ENCODE measurements at regions not wholly inside any gene's neighbourhood (a gene's known extent, or its start where the extent isn't known, plus 50 kb on each side); places are given as distances from the start of the nearest gene placed in this dataset.
"Not testable (repeated sequence)": the region's sequence is repeated elsewhere in the genome, so short reads cannot be mapped to it uniquely, and the experiment has no call there.

- H3K4me1 ChIP-seq (ENCODE audit: control insufficient read depth, insufficient read depth, low read length, poor library complexity, severe bottlenecking); H3K4me3 ChIP-seq (ENCODE audit: extremely low read depth, insufficient read depth, low read length, poor library complexity, severe bottlenecking); H3K27ac ChIP-seq (ENCODE audit: low read depth, low read length, severe bottlenecking); H3K9me3 ChIP-seq (ENCODE audit: control insufficient read depth, low read length); H3K36me3 ChIP-seq (ENCODE audit: control insufficient read depth, insufficient read depth, low read length): not testable (repeated sequence)
- whole genome bisulfite sequencing, 2 experiments (ENCODE audit: insufficient coverage in 2 of 2), result no CpG with 5 or more reads among the region's 3 CpGs
Observed at GRCh38 chr17:30609682-30610081, 132.5 kb downstream of the GOSR1 start.

- Histone ChIP-seq H3K4me1 (ENCODE audit: control insufficient read depth, insufficient read depth, low read length, poor library complexity, severe bottlenecking) (peaks cover 5% of the 10 kb centered on the region), H3K36me3 (ENCODE audit: control insufficient read depth, insufficient read depth, low read length) (no peaks in the 10 kb centered on the region), H3K4me3 (ENCODE audit: extremely low read depth, insufficient read depth, low read length, poor library complexity, severe bottlenecking) (no peak overlapping the region), H3K9me3 (ENCODE audit: control insufficient read depth, low read length) (no peaks in the 10 kb centered on the region), H3K27ac (ENCODE audit: low read depth, low read length, severe bottlenecking) (no peak overlapping the region)
- WGBS, 2 experiments (ENCODE audit: insufficient coverage in 2 of 2), result 100% methylated on average over 1 of the region's 4 CpGs; no CpG with 5 or more reads in 1 of the 2 experiments
Observed at GRCh38 chr17:30605523-30605922, 128.3 kb downstream of the GOSR1 start.

GRCh38 chr17:30605027-30605426 lies 127.8 kb downstream of the GOSR1 start:
- Histone ChIP-seq H3K4me1 (ENCODE audit: control insufficient read depth, insufficient read depth, low read length, poor library complexity, severe bottlenecking) (peaks cover 5% of the 10 kb centered on the region), H3K36me3 (ENCODE audit: control insufficient read depth, insufficient read depth, low read length) (no peaks in the 10 kb centered on the region), H3K27ac (ENCODE audit: low read depth, low read length, severe bottlenecking) (no peak overlapping the region), H3K9me3 (ENCODE audit: control insufficient read depth, low read length) (no peaks in the 10 kb centered on the region), H3K4me3 (ENCODE audit: extremely low read depth, insufficient read depth, low read length, poor library complexity, severe bottlenecking) (no peak overlapping the region)
- WGBS, 2 experiments (ENCODE audit: insufficient coverage in 2 of 2), result 100% methylated on average over 1 of the region's 1 CpG; no CpG with 5 or more reads in 1 of the 2 experiments

- no CpG with 5 or more reads among the region's 2 CpGs for WGBS, 2 experiments (ENCODE audit: insufficient coverage in 2 of 2)
- not testable (repeated sequence) for H3K4me1 ChIP-seq (ENCODE audit: control insufficient read depth, insufficient read depth, low read length, poor library complexity, severe bottlenecking)
- peak overlapping the region; percentile 76 for H3K4me3 ChIP-seq (ENCODE audit: extremely low read depth, insufficient read depth, low read length, poor library complexity, severe bottlenecking)
Observed at GRCh38 chr17:30602396-30602795, 125.2 kb downstream of the GOSR1 start.

GRCh38 chr17:30601984-30602383 lies 124.8 kb downstream of the GOSR1 start:
- WGBS, 2 experiments (ENCODE audit: insufficient coverage in 2 of 2), result 62% methylated on average over 6 to 7 of the region's 7 CpGs
- peak overlapping the region; percentile 76 for H3K4me3 ChIP-seq (ENCODE audit: extremely low read depth, insufficient read depth, low read length, poor library complexity, severe bottlenecking)
- H3K9me3 ChIP-seq (ENCODE audit: control insufficient read depth, low read length); H3K4me1 ChIP-seq (ENCODE audit: control insufficient read depth, insufficient read depth, low read length, poor library complexity, severe bottlenecking); H3K36me3 ChIP-seq (ENCODE audit: control insufficient read depth, insufficient read depth, low read length); H3K27ac ChIP-seq (ENCODE audit: low read depth, low read length, severe bottlenecking): not testable (repeated sequence)

More at GRCh38 chr17:30602396-30602795, 125.2 kb downstream of the GOSR1 start:
- H3K36me3 ChIP-seq (ENCODE audit: control insufficient read depth, insufficient read depth, low read length); H3K9me3 ChIP-seq (ENCODE audit: control insufficient read depth, low read length); H3K27ac ChIP-seq (ENCODE audit: low read depth, low read length, severe bottlenecking): not testable (repeated sequence)

DNA sequence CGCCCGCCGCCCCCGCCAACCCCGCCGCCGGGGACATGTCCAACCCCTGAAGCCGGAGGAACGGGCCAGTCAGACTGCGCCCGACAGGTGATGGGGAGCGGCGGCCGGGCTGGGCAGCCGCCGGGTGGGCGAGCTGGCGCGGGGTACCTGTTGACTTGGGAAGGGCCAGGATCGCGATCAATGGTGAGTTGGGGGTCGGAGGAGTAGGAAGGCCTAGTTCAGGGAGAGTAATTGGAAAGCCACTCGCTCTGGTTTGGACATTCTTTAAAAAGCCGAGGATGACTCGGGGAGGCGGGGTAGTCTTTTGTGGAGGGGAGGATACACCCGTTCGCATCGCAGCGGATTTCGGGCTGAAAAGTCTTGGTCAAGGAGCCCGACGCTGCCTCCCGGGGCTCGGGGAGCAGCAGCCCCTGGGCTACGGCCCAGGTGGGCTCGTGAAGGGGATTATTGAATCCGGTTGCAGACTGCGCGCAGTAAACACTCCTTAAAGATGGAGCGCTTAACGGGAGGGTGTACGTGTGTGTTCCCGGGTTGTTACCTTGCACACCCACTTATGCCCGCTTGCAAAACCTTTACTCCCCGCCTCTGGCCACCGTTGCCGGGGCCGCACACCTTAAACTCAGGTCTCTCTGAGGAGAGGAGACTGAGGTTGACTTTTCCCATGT lies 123.8 kb downstream of the GOSR1 start:
- Histone ChIP-seq H3K9me3 (ENCODE audit: control insufficient read depth, low read length) (no peaks in the 10 kb centered on the region), H3K4me1 (ENCODE audit: control insufficient read depth, insufficient read depth, low read length, poor library complexity, severe bottlenecking) (peaks cover 8% of the 10 kb centered on the region), H3K36me3 (ENCODE audit: control insufficient read depth, insufficient read depth, low read length) (no peaks in the 10 kb centered on the region), H3K27ac (ENCODE audit: low read depth, low read length, severe bottlenecking) (peak overlapping the region; percentile 53), H3K4me3 (ENCODE audit: extremely low read depth, insufficient read depth, low read length, poor library complexity, severe bottlenecking) (peak overlapping the region; percentile 76)
- WGBS, 2 experiments (ENCODE audit: insufficient coverage in 2 of 2), result 0 to 1% methylated on average over 39 to 41 of the region's 49 CpGs

DNA sequence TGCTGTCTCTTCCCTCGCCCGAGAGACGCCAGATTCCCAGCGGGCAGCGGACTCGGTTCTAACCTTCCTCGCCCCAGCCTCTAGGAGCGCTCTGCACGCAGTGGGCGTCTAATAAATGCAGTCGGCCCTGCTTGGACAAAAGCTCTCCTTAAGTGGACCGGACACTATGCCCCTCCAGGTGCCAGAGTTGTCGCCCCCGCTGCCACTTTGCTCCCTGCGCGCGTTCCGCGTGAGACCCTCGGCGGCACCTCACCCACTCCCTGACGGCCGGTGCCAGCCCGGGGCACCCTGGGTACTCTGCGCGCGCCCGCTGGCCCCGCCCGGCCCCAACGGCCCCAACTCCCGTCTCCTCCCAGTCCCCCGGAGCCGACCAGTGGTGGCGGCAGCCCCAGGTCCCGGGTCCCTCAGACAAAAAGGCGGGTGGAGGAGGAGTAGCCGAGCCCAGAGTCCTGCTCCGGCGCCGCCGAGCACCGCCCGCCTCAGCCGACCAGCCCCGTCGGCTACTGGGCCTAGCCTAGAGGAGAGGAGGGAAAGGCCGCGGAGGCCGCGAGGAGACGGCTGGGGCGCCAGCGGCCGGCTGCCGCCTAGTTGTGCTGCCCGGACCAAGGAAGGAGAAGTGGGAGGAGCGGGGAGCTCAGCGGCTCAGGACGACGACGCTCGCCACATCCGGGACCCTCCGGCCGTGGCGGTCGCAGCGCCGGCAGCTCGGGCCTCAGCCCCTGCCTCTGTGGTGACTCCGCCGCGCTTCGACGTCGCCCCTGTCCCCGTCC lies 123.0 kb downstream of the GOSR1 start:
- Histone ChIP-seq H3K9me3 (ENCODE audit: control insufficient read depth, low read length) (no peaks in the 10 kb centered on the region), H3K4me3 (ENCODE audit: extremely low read depth, insufficient read depth, low read length, poor library complexity, severe bottlenecking) (peak overlapping the region; percentile 76), H3K4me1 (ENCODE audit: control insufficient read depth, insufficient read depth, low read length, poor library complexity, severe bottlenecking) (peaks cover 8% of the 10 kb centered on the region), H3K36me3 (ENCODE audit: control insufficient read depth, insufficient read depth, low read length) (no peaks in the 10 kb centered on the region), H3K27ac (ENCODE audit: low read depth, low read length, severe bottlenecking) (peak overlapping the region; percentile 94)
- WGBS, 2 experiments (ENCODE audit: insufficient coverage in 2 of 2), result 0 to 1% methylated on average over 53 to 58 of the region's 78 CpGs

GRCh38 chr17:30599428-30600059 lies 122.3 kb downstream of the GOSR1 start:
- H3K4me1 ChIP-seq (ENCODE audit: control insufficient read depth, insufficient read depth, low read length, poor library complexity, severe bottlenecking), result peaks cover 8% of the 10 kb centered on the region
- H3K36me3 ChIP-seq (ENCODE audit: control insufficient read depth, insufficient read depth, low read length), result no peaks in the 10 kb centered on the region
- peak overlapping the region; percentile 76 for H3K4me3 ChIP-seq (ENCODE audit: extremely low read depth, insufficient read depth, low read length, poor library complexity, severe bottlenecking)
- no peaks in the 10 kb centered on the region for H3K9me3 ChIP-seq (ENCODE audit: control insufficient read depth, low read length)
- 46 to 49% methylated on average over 9 to 12 of the region's 13 CpGs for WGBS, 2 experiments (ENCODE audit: insufficient coverage in 2 of 2)
- peak overlapping the region; percentile 94 for H3K27ac ChIP-seq (ENCODE audit: low read depth, low read length, severe bottlenecking)

DNA sequence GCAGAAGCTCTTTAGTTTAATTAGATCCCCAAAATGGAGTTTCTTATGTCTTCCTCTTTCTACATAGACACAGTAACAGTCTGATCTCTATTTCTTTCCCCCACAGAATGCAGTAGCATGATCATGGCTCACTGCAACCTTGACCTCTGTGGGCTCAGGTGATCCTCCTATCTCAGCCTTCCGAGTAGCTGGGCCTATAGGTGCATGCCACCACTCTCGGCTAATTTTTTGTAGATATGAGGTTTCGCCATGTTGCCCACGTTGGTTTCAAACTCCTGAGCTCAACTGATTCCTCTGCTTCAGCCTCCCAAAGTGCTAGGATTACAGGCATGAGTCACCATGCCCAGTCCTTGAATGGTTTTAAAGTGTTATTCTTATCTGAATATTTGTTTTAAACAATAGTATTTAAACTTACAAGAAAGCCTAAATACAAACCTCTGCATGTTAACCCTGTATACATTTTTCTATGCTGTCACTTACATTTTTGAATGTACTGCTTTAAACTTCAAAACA lies 120.6 kb downstream of the GOSR1 start:
- no peaks in the 10 kb centered on the region for H3K36me3 ChIP-seq (ENCODE audit: control insufficient read depth, insufficient read depth, low read length)
- no peak overlapping the region for H3K27ac ChIP-seq (ENCODE audit: low read depth, low read length, severe bottlenecking)
- H3K4me3 ChIP-seq (ENCODE audit: extremely low read depth, insufficient read depth, low read length, poor library complexity, severe bottlenecking), result no peak overlapping the region
- 57 to 82% methylated on average over 1 to 4 of the region's 4 CpGs for WGBS, 2 experiments (ENCODE audit: insufficient coverage in 2 of 2)
- no peaks in the 10 kb centered on the region for H3K9me3 ChIP-seq (ENCODE audit: control insufficient read depth, low read length)
- H3K4me1 ChIP-seq (ENCODE audit: control insufficient read depth, insufficient read depth, low read length, poor library complexity, severe bottlenecking), result peaks cover 8% of the 10 kb centered on the region

DNA sequence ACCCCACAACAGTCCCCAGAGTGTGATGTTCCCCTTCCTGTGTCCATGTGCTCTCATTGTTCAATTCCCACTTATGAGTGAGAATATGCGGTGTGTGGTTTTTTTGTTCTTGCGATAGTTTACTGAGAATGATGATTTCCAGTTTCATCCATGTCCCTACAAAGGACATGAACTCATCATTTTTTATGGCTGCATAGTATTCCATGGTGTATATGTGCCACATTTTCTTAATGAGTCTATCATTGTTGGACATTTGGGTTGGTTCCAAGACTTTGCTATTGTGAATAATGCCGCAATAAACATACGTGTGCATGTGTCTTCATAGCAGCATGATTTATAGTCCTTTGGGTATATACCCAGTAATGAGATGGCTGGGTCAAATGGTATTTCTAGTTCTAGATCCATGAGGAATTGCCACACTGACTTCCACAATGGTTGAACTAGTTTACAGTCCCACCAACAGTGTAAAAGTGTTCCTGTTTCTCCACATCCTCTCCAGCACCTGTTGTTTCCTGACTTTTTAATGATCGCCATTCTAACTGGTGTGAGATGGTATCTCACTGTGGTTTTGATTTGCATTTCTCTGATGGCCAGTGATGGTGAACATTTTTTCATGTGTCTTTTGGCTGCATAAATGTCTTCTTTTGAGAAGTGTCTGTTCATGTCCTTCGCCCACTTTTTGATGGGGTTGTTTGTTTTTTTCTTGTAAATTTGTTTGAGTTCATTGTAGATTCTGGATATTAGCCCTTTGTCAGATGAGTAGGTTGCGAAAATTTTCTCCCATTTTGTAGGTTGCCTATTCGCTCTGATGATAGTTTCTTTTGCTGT lies 120.0 kb downstream of the GOSR1 start:
- not testable (repeated sequence) for H3K9me3 ChIP-seq (ENCODE audit: control insufficient read depth, low read length); H3K4me1 ChIP-seq (ENCODE audit: control insufficient read depth, insufficient read depth, low read length, poor library complexity, severe bottlenecking); H3K27ac ChIP-seq (ENCODE audit: low read depth, low read length, severe bottlenecking); H3K4me3 ChIP-seq (ENCODE audit: extremely low read depth, insufficient read depth, low read length, poor library complexity, severe bottlenecking); H3K36me3 ChIP-seq (ENCODE audit: control insufficient read depth, insufficient read depth, low read length)
- 83% methylated on average over 1 of the region's 8 CpGs; no CpG with 5 or more reads in 1 of the 2 experiments for WGBS, 2 experiments (ENCODE audit: insufficient coverage in 2 of 2)

Data from mesodermal cell (in vitro differentiated cells).